Astrocyte (in vitro differentiated cells and primary cell): ENCODE measurements at regions not wholly inside any gene's neighbourhood (a gene's known extent, or its start where the extent isn't known, plus 50 kb on each side); places are given as distances from the start of the nearest gene placed in this dataset.
"Not testable (repeated sequence)": the region's sequence is repeated elsewhere in the genome, so short reads cannot be mapped to it uniquely, and the experiment has no call there.

ENCODE experiments used
- DNase-seq: peaks from one replicate; pipeline ENCODE4 v3.0.0-alpha.2; 2010; ENCODE audit warnings: low read depth
- FAIRE-seq: peaks from 2 replicates; lab custom pipeline; 2011; peaks lifted over from hg19 to GRCh38; lab: Jason Lieb, UNC
- H2AFZ ChIP-seq: 2 replicates; pipeline ENCODE4 v1.6.0; 2012; ENCODE audit warnings: low read depth, low read length, inconsistent platforms
- H3K27ac ChIP-seq: 2 replicates; pipeline ENCODE4 v1.5.1; 2011; ENCODE audit warnings: low read depth, low read length, inconsistent platforms
- H3K27me3 ChIP-seq: 2 replicates; pipeline ENCODE4 v1.6.0; 2011; ENCODE audit warnings: low read length, inconsistent platforms; ENCODE audit not compliant: insufficient read depth
- H3K36me3 ChIP-seq: 2 replicates; pipeline ENCODE4 v1.5.1; 2011; ENCODE audit warnings: low read length, inconsistent platforms; ENCODE audit not compliant: insufficient read depth
- H3K4me1 ChIP-seq: 2 replicates; pipeline ENCODE4 v1.5.1; 2011; ENCODE audit warnings: low read length, inconsistent platforms; ENCODE audit not compliant: insufficient read depth
- H3K4me2 ChIP-seq: 2 replicates; pipeline ENCODE4 v1.6.0; 2012; ENCODE audit warnings: low read length, inconsistent platforms
- H3K4me3 ChIP-seq: 2 replicates; pipeline ENCODE4 v1.5.1; 2011; ENCODE audit warnings: low read depth, mild to moderate bottlenecking, low read length, inconsistent platforms; ENCODE audit not compliant: insufficient read depth
- H3K79me2 ChIP-seq: 2 replicates; pipeline ENCODE4 v1.6.0; 2012; ENCODE audit warnings: mild to moderate bottlenecking, low read length, inconsistent platforms; ENCODE audit not compliant: insufficient read depth
- H3K9ac ChIP-seq: 2 replicates; pipeline ENCODE4 v1.6.0; 2012; ENCODE audit warnings: mild to moderate bottlenecking, low read length, inconsistent platforms
- H3K9me3 ChIP-seq: 2 replicates; pipeline ENCODE4 v1.5.1; 2012; ENCODE audit warnings: low read depth, mild to moderate bottlenecking, low read length, inconsistent platforms; ENCODE audit not compliant: insufficient read depth
- H4K20me1 ChIP-seq: 2 replicates; pipeline ENCODE4 v1.6.0; 2012; ENCODE audit warnings: low read length, inconsistent platforms; ENCODE audit not compliant: insufficient read depth
- H3K27ac Mint-ChIP-seq: one replicate; pipeline ENCODE4 v1.8.0; 2021; ENCODE audit warnings: mild to moderate bottlenecking, mixed read lengths; ENCODE audit not compliant: unreplicated experiment
- H3K27me3 Mint-ChIP-seq: one replicate; pipeline ENCODE4 v1.8.0; 2021; ENCODE audit warnings: low read depth, mixed read lengths; ENCODE audit not compliant: unreplicated experiment
- H3K36me3 Mint-ChIP-seq: one replicate; pipeline ENCODE4 v1.8.0; 2021; ENCODE audit warnings: low read depth, mixed read lengths; ENCODE audit not compliant: unreplicated experiment
- H3K4me1 Mint-ChIP-seq: one replicate; pipeline ENCODE4 v1.8.0; 2021; ENCODE audit warnings: low read depth, mixed read lengths; ENCODE audit not compliant: unreplicated experiment
- H3K4me3 Mint-ChIP-seq: one replicate; pipeline ENCODE4 v1.8.0; 2021; ENCODE audit warnings: mild to moderate bottlenecking, moderate library complexity, mixed read lengths; ENCODE audit not compliant: unreplicated experiment
- H3K9me3 Mint-ChIP-seq: one replicate; pipeline ENCODE4 v1.8.0; 2021; ENCODE audit warnings: mild to moderate bottlenecking, mixed read lengths; ENCODE audit not compliant: unreplicated experiment
- EZH2 ChIP-seq: IDR thresholded peaks from 2 replicates; pipeline ENCODE4 v1.6.1; 2012; ENCODE audit warnings: mild to moderate bottlenecking, low read length, inconsistent platforms; ENCODE audit not compliant: insufficient read depth
- TF ChIP-seq, protein P1 (sequence below): IDR thresholded peaks from 2 replicates; pipeline ENCODE4 v1.5.1; 2011; ENCODE audit warnings: low read depth, mild to moderate bottlenecking, inconsistent platforms, low read length, moderate library complexity; ENCODE audit not compliant: insufficient read depth

DNA sequence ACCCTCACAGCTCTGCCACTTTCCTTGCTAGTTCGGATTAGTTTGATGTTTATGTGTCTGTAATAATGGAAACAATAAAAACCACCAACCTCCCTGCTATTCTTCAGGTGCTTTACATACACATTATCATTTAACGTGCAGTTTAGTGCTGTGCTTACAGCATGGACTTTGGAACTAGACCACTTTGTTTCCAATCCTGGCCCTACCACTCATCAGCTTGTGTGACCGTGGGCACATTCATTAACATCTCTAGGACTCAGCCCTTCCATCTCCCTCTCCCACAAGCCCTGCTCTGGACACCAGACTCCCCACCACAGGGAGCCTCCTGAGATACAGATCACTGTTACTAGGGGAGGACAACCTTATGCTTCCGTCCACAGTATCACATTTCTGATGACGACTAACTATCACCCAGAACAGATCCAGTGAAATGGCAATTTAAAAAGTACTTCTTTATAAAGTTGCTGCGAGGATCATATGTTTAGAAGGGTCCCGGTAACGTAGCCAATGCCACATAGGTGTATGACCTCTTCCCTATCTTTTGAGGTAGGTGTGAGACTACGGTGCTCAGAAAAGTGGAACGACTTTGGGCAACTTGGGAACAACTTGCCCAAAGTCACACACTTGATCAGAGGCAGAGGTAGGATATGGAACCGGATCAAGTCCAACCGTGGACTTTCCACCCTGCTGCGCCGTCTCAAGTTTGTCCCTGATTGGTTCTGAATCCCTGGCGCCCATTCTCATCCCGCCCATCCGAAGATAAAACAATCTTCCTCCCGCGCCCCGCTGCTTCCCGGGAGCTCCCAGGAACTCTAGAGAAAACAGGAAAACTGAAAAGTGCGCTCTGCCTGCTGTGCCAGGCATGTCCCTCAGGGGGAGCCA, 132.4 kb upstream of the NIPBL start:
- no peaks in the 10 kb centered on the region for H4K20me1 ChIP-seq
- H3K36me3 ChIP-seq = no peaks in the 10 kb centered on the region
- no peak overlapping the region for H3K27ac ChIP-seq
- no peaks in the 10 kb centered on the region for H3K9me3 ChIP-seq
- no peaks in the 10 kb centered on the region for H3K79me2 ChIP-seq
- Mint-ChIP-seq H3K9me3 (no peaks in the 10 kb centered on the region), H3K4me1 (peaks cover 1% of the 10 kb centered on the region), H3K4me3 (peak overlapping the region; percentile 86), H3K36me3 (no peaks in the 10 kb centered on the region), H3K27me3 (peaks cover 35% of the 10 kb centered on the region), H3K27ac (no peak overlapping the region)
- peak overlapping the region; percentile 84 for H3K4me2 ChIP-seq
- peaks cover 18% of the 10 kb centered on the region for H3K27me3 ChIP-seq
- H3K4me3 ChIP-seq = peak overlapping the region; percentile 59
- DNase-seq (peak; percentile 43), FAIRE-seq (no peak)
- TF ChIP-seq EZH2 = no peak
- TF ChIP-seq, protein P1, sequence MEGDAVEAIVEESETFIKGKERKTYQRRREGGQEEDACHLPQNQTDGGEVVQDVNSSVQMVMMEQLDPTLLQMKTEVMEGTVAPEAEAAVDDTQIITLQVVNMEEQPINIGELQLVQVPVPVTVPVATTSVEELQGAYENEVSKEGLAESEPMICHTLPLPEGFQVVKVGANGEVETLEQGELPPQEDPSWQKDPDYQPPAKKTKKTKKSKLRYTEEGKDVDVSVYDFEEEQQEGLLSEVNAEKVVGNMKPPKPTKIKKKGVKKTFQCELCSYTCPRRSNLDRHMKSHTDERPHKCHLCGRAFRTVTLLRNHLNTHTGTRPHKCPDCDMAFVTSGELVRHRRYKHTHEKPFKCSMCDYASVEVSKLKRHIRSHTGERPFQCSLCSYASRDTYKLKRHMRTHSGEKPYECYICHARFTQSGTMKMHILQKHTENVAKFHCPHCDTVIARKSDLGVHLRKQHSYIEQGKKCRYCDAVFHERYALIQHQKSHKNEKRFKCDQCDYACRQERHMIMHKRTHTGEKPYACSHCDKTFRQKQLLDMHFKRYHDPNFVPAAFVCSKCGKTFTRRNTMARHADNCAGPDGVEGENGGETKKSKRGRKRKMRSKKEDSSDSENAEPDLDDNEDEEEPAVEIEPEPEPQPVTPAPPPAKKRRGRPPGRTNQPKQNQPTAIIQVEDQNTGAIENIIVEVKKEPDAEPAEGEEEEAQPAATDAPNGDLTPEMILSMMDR = peak; percentile 31
- H2AFZ ChIP-seq = peak overlapping the region; percentile 57
- peak overlapping the region; percentile 27 for H3K9ac ChIP-seq
- peaks cover 20% of the 10 kb centered on the region for H3K4me1 ChIP-seq

DNA sequence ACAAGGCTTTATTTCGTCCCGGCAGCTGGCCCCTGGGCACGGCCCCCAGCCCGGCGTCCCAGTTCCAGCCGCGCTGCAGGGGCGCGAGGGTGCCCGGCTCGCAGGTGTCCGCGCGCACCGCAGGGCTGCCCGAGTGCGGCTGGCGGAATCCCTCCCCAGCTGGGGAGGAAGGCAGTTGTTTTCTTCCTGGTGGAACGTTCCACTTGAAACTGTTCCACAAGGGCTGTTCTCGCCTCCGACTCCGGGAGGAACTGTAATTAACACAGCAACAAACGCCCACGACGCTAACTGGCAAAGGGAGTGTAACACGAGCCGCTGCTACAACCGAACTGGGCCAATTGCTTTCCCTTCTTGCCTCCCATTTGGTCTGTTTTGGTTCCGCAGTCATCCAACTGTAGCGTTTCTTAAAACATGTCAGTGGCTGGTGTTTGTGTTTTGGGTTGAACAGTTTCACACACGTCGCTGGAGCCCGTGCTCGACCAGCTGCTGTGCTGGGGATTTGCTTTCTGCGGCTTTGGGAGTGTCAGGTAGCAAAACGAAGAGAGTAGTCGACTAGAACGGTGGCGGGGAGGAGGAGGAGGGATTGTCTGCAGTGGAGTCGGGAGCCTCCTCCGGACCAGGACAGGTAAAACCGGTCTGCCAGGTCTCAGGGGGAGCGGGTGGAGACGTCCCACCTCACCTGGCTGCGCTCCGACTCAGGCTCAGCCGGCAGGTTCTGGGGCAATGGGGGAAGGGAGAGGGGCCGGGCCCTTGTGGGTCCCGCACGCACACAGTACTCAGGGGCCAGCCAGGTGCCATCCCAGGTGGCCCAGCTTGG, 131.6 kb upstream of the NIPBL start:
- no peak for TF ChIP-seq EZH2
- TF ChIP-seq, protein P1 = no peak
- H3K9ac ChIP-seq = peak overlapping the region; percentile 27
- Mint-ChIP-seq H3K9me3 (no peaks in the 10 kb centered on the region), H3K4me1 (peaks cover 1% of the 10 kb centered on the region), H3K27ac (no peak overlapping the region), H3K36me3 (no peaks in the 10 kb centered on the region), H3K27me3 (peaks cover 35% of the 10 kb centered on the region), H3K4me3 (peak overlapping the region; percentile 86)
- no peak for FAIRE-seq
- H3K27ac ChIP-seq = no peak overlapping the region
- H4K20me1 ChIP-seq = no peaks in the 10 kb centered on the region
- peak overlapping the region; percentile 84 for H3K4me2 ChIP-seq
- peak; percentile 56 for DNase-seq
- peak overlapping the region; percentile 59 for H3K4me3 ChIP-seq
- peak overlapping the region; percentile 57 for H2AFZ ChIP-seq
- H3K9me3 ChIP-seq = no peaks in the 10 kb centered on the region
- H3K36me3 ChIP-seq = no peaks in the 10 kb centered on the region
- no peaks in the 10 kb centered on the region for H3K79me2 ChIP-seq
- H3K4me1 ChIP-seq = peaks cover 20% of the 10 kb centered on the region
- peaks cover 18% of the 10 kb centered on the region for H3K27me3 ChIP-seq

DNA sequence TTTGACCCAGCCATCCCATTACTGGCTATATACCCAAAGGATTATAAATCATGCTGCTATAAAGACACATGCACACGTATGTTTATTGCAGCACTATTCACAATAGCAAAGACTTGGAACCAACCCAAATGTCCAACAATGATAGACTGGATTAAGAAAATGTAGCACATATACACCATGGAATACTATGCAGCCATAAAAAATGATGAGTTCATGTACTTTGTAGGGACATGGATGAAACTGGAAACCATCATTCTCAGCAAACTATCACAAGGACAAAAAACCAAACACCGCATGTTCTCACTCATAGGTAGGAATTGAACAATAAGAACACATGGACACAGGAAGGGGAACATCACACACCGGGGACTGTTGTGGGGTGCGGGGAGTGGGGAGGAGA, 128.8 kb upstream of the NIPBL start:
- H4K20me1 ChIP-seq, H3K9me3 Mint-ChIP-seq, DNase-seq, H3K4me2 ChIP-seq, H3K27ac ChIP-seq, H3K4me3 ChIP-seq, H3K79me2 ChIP-seq, H3K36me3 Mint-ChIP-seq, H2AFZ ChIP-seq, H3K9me3 ChIP-seq, H3K9ac ChIP-seq, H3K27ac Mint-ChIP-seq, FAIRE-seq, H3K4me3 Mint-ChIP-seq, H3K4me1 Mint-ChIP-seq, H3K36me3 ChIP-seq: not testable (repeated sequence)
- peaks cover 18% of the 10 kb centered on the region for H3K27me3 ChIP-seq
- peaks cover 34% of the 10 kb centered on the region for H3K27me3 Mint-ChIP-seq
- peaks cover 14% of the 10 kb centered on the region for H3K4me1 ChIP-seq
